Esophagus mucosa (tissue), 1 donor: ENCODE measurements at regions not wholly inside any gene's neighbourhood (a gene's known extent, or its start where the extent isn't known, plus 50 kb on each side); places are given as distances from the start of the nearest gene placed in this dataset.

ENCODE experiments used
- ATAC-seq: fragments of 200-7000 bp; cut with Tn5 transposase; one replicate; pipeline ENCODE4 v1.9.1; 2020
- donor health status: DM: yes; HTN: yes; CAD: no.

- no peak for ATAC-seq
Observed at GRCh38 chr3:147940405-147941193, 531.4 kb downstream of the ZIC1 start.

GRCh38 chr3:147941969-147942368, 532.8 kb downstream of the ZIC1 start:
- ATAC-seq = no peak

GRCh38 chr3:147943265-147943945, 534.2 kb downstream of the ZIC1 start:
- peak; percentile 38 for ATAC-seq

GRCh38 chr3:147945968-147946519, 536.9 kb downstream of the ZIC1 start:
- ATAC-seq = no peak

GRCh38 chr3:147956615-147957014, 547.5 kb downstream of the ZIC1 start:
- ATAC-seq = no peak

- ATAC-seq = no peak
Observed at GRCh38 chr3:147958754-147959153, 549.6 kb downstream of the ZIC1 start.

- no peak for ATAC-seq
Observed at GRCh38 chr3:147960786-147961185, 551.6 kb downstream of the ZIC1 start.

GRCh38 chr3:147962408-147963164, 553.4 kb downstream of the ZIC1 start:
- ATAC-seq = no peak

- no peak for ATAC-seq
Observed at GRCh38 chr3:147963711-147964110, 554.5 kb downstream of the ZIC1 start.

GRCh38 chr3:147975165-147975564, 566.0 kb downstream of the ZIC1 start:
- ATAC-seq = no peak

- ATAC-seq = no peak
Observed at GRCh38 chr3:147977001-147977400, 567.8 kb downstream of the ZIC1 start.

GRCh38 chr3:147987549-147987948, 578.4 kb downstream of the ZIC1 start:
- no peak for ATAC-seq

- ATAC-seq = no peak
Observed at GRCh38 chr3:147989344-147989743, 580.2 kb downstream of the ZIC1 start.

- no peak for ATAC-seq
Observed at GRCh38 chr3:148002705-148003205, 593.6 kb downstream of the ZIC1 start.

- no peak for ATAC-seq
Observed at GRCh38 chr3:148004331-148004730, 595.2 kb downstream of the ZIC1 start.

GRCh38 chr3:148005456-148005855, 596.3 kb downstream of the ZIC1 start:
- no peak for ATAC-seq

- no peak for ATAC-seq
Observed at GRCh38 chr3:148006508-148006907, 597.3 kb downstream of the ZIC1 start.

- no peak for ATAC-seq
Observed at GRCh38 chr3:148008591-148008990, 599.4 kb downstream of the ZIC1 start.

GRCh38 chr3:148020861-148021260, 611.7 kb downstream of the ZIC1 start:
- ATAC-seq = no peak

- no peak for ATAC-seq
Observed at GRCh38 chr3:148021381-148021780, 612.2 kb downstream of the ZIC1 start.

GRCh38 chr3:148023994-148024393, 614.8 kb downstream of the ZIC1 start:
- no peak for ATAC-seq

- no peak for ATAC-seq
Observed at GRCh38 chr3:148026009-148026588, 616.9 kb downstream of the ZIC1 start.

- no peak for ATAC-seq
Observed at GRCh38 chr3:148030975-148031374, 621.8 kb downstream of the ZIC1 start.
